WTC11 (cell line): ENCODE measurements at regions not wholly inside any gene's neighbourhood (a gene's known extent, or its start where the extent isn't known, plus 50 kb on each side); places are given as distances from the start of the nearest gene placed in this dataset.
A peak's percentile ranks its signal among the peaks of the same experiment; 100 is the strongest.
"Not testable (repeated sequence)": the region's sequence is repeated elsewhere in the genome, so short reads cannot be mapped to it uniquely, and the experiment has no call there.

Source experiments
- ATAC-seq: fragments of 200-7000 bp; cut with Tn5 transposase; 2 replicates; pipeline ENCODE4 v1.10.0; 2021; ENCODE audit warnings: mild to moderate bottlenecking, moderate library complexity
- CTCF ChIA-PET: fragments of 300-600 bp; sonication (Branson Sonifier 250); formaldehyde crosslinking; loops from one replicate; lab custom pipeline; 2021; ENCODE audit warnings: antibody characterized with exemption; lab: Charles Lee
- POLR2A ChIA-PET: fragments of 350-600 bp; sonication (Branson Sonifier 250); formaldehyde crosslinking; loops from one replicate; lab custom pipeline; 2021; ENCODE audit warnings: antibody characterized with exemption; lab: Charles Lee
- DNase-seq: peaks from one replicate; pipeline ENCODE4 v3.0.0; 2021; ENCODE audit warnings: low spot score
- H3K27ac Mint-ChIP-seq: 2 replicates; pipeline ENCODE4 v1.8.0; 2021; ENCODE audit warnings: mixed read lengths
- H3K27me3 Mint-ChIP-seq: 2 replicates; pipeline ENCODE4 v1.8.0; 2021; ENCODE audit warnings: low read depth, mild to moderate bottlenecking, moderate library complexity, mixed read lengths
- H3K36me3 Mint-ChIP-seq: 2 replicates; pipeline ENCODE4 v1.8.0; 2021; ENCODE audit warnings: mixed read lengths
- H3K4me1 Mint-ChIP-seq: 2 replicates; pipeline ENCODE4 v1.8.0; 2022; ENCODE audit warnings: mixed read lengths
- H3K4me3 Mint-ChIP-seq: 2 replicates; pipeline ENCODE4 v1.8.0; 2021; ENCODE audit warnings: mild to moderate bottlenecking, moderate library complexity, mixed read lengths
- H3K9me3 Mint-ChIP-seq: 2 replicates; pipeline ENCODE4 v1.8.0; 2021; ENCODE audit warnings: mixed read lengths
- EMX1 ChIP-seq: fragments of 250-450 bp; sonication (Bioruptor Pico); IDR thresholded peaks from 2 replicates; pipeline ENCODE4 v1.8.0; 2021; ENCODE audit warnings: mild to moderate bottlenecking
- FOXK1 ChIP-seq: sonication (generic); formaldehyde crosslinking; IDR thresholded peaks from 2 replicates; pipeline ENCODE4 v1.8.0; 2022; ENCODE audit warnings: mild to moderate bottlenecking, moderate library complexity, missing genetic modification reagents
- FOXP4 ChIP-seq: sonication (generic); formaldehyde crosslinking; IDR thresholded peaks from 2 replicates; pipeline ENCODE4 v1.8.0; 2022; ENCODE audit warnings: mild to moderate bottlenecking, missing genetic modification reagents
- GABPB1 ChIP-seq: sonication (generic); formaldehyde crosslinking; IDR thresholded peaks from 2 replicates; pipeline ENCODE4 v1.8.1; 2023; ENCODE audit warnings: mild to moderate bottlenecking, missing genetic modification reagents
- GTF2I ChIP-seq: fragments of 250-450 bp; sonication (Bioruptor Pico); conservative IDR thresholded peaks from 2 replicates; pipeline ENCODE4 v1.4.0; 2021; ENCODE audit warnings: mild to moderate bottlenecking
- JUN ChIP-seq: sonication (generic); formaldehyde crosslinking; IDR thresholded peaks from 2 replicates; pipeline ENCODE4 v1.8.0; 2023; ENCODE audit warnings: mild to moderate bottlenecking, missing genetic modification reagents
- NFATC4 ChIP-seq: fragments of 250-450 bp; sonication (Bioruptor Pico); IDR thresholded peaks from 2 replicates; pipeline ENCODE4 v1.9.0; 2021; ENCODE audit warnings: mild to moderate bottlenecking
- NR2C2 ChIP-seq: sonication (generic); formaldehyde crosslinking; IDR thresholded peaks from 2 replicates; pipeline ENCODE4 v1.8.0; 2022; ENCODE audit warnings: mild to moderate bottlenecking, missing genetic modification reagents
- OVOL2 ChIP-seq: fragments of 250-450 bp; sonication (Bioruptor Pico); IDR thresholded peaks from 2 replicates; pipeline ENCODE4 v1.9.0; 2021; ENCODE audit warnings: mild to moderate bottlenecking, borderline replicate concordance
- PREB ChIP-seq: sonication (generic); formaldehyde crosslinking; IDR thresholded peaks from 2 replicates; pipeline ENCODE4 v1.8.1; 2022; ENCODE audit warnings: mild to moderate bottlenecking, missing genetic modification reagents, moderate library complexity, borderline replicate concordance
- RELA ChIP-seq: sonication (generic); formaldehyde crosslinking; IDR thresholded peaks from 2 replicates; pipeline ENCODE4 v1.8.1; 2022; ENCODE audit warnings: missing genetic modification reagents, mild to moderate bottlenecking, borderline replicate concordance
- TEAD1 ChIP-seq: sonication (generic); formaldehyde crosslinking; IDR thresholded peaks from 2 replicates; pipeline ENCODE4 v1.8.0; 2022; ENCODE audit warnings: mild to moderate bottlenecking, missing genetic modification reagents
- ZMAT4 ChIP-seq: fragments of 250-450 bp; sonication (Bioruptor Pico); IDR thresholded peaks from 2 replicates; pipeline ENCODE4 v1.9.0; 2021; ENCODE audit warnings: mild to moderate bottlenecking
- ZNF219 ChIP-seq: sonication (generic); formaldehyde crosslinking; IDR thresholded peaks from 2 replicates; pipeline ENCODE4 v1.8.0; 2023; ENCODE audit warnings: missing genetic modification reagents, mild to moderate bottlenecking, borderline replicate concordance
- ZNF396 ChIP-seq: fragments of 250-450 bp; sonication (Bioruptor Pico); IDR thresholded peaks from 2 replicates; pipeline ENCODE4 v1.8.0; 2021; ENCODE audit warnings: mild to moderate bottlenecking, moderate library complexity, borderline replicate concordance
- ZNF532 ChIP-seq: fragments of 250-450 bp; sonication (Bioruptor Pico); IDR thresholded peaks from 2 replicates; pipeline ENCODE4 v1.9.0; 2021; ENCODE audit warnings: mild to moderate bottlenecking, borderline replicate concordance
- ZNF671 ChIP-seq: fragments of 250-450 bp; sonication (Bioruptor Pico); IDR thresholded peaks from 2 replicates; pipeline ENCODE4 v1.8.0; 2021; ENCODE audit warnings: mild to moderate bottlenecking

- Mint-ChIP-seq H3K36me3 (peaks cover 15% of the 10 kb centered on the region), H3K9me3 (peaks cover 45% of the 10 kb centered on the region), H3K27me3 (no peaks in the 10 kb centered on the region), H3K27ac (no peak overlapping the region), H3K4me1 (peaks cover 8% of the 10 kb centered on the region; the same call in 1 of the 2 replicates)
- POLR2A ChIA-PET: no interaction called here
- DNase-seq (no peak), ATAC-seq (no peak)
- TF ChIP-seq TEAD1 (CRISPR knock-in tag) (no peak), FOXK1 (CRISPR knock-in tag) (no peak)
- TF ChIP-seq, all 79 proteins: peak for 0
- CTCF ChIA-PET: no interaction called here
- H3K4me3 Mint-ChIP-seq: no peak overlapping the region
These were observed 149.6 kb upstream of the DDIT4L start for GRCh38 chr4:100339870-100340269.

- H3K27ac Mint-ChIP-seq, ATAC-seq, H3K4me1 Mint-ChIP-seq, H3K27me3 Mint-ChIP-seq, CTCF ChIA-PET, DNase-seq, H3K4me3 Mint-ChIP-seq, POLR2A ChIA-PET: not testable (repeated sequence)
- Mint-ChIP-seq H3K36me3 (peaks cover 32% of the 10 kb centered on the region), H3K9me3 (peaks cover 80% of the 10 kb centered on the region)
These were observed 143.2 kb upstream of the DDIT4L start for GRCh38 chr4:100333491-100333890.

GRCh38 chr4:100317032-100317864, 127.0 kb upstream of the DDIT4L start:
- Mint-ChIP-seq H3K27ac (no peak overlapping the region), H3K4me3 (no peak overlapping the region), H3K4me1 (peaks cover 10% of the 10 kb centered on the region), H3K9me3 (peaks cover 3% of the 10 kb centered on the region; the same call in 1 of the 2 replicates), H3K27me3 (no peaks in the 10 kb centered on the region)
- POLR2A ChIA-PET: no interaction called here
- CTCF ChIA-PET: no interaction called here
- DNase-seq (no peak), ATAC-seq (no peak)
- no peak for TF ChIP-seq ZNF396
- TF ChIP-seq EMX1: no peak
- no peak for TF ChIP-seq OVOL2
- TF ChIP-seq, all 79 proteins: peak for 0
- no peaks in the 10 kb centered on the region for H3K36me3 Mint-ChIP-seq

- Mint-ChIP-seq H3K9me3 (no peaks in the 10 kb centered on the region), H3K27me3 (no peaks in the 10 kb centered on the region), H3K4me3 (no peak overlapping the region), H3K4me1 (peaks cover 22% of the 10 kb centered on the region), H3K27ac (peak overlapping the region; percentile 7; the same call in 1 of the 2 replicates), H3K36me3 (no peaks in the 10 kb centered on the region)
- POLR2A ChIA-PET: no interaction called here
- TF ChIP-seq NFATC4 (CRISPR knock-in tag) (no peak), RELA (no peak)
- peak; percentile 67; the same call in 1 of the 2 replicates for ATAC-seq
- DNase-seq: no peak
- CTCF ChIA-PET: interaction anchor here (1.0 to 1.3 kb wide), 2 partner anchors 218 to 220 kb away, joined by 3 to 4 read pairs; no protein-coding TSS in a partner anchor
These were observed 123.8 kb upstream of the DDIT4L start for GRCh38 chr4:100314057-100314456.

GRCh38 chr4:100312615-100313350, 122.5 kb upstream of the DDIT4L start:
- Mint-ChIP-seq H3K36me3 (no peaks in the 10 kb centered on the region), H3K27me3 (no peaks in the 10 kb centered on the region), H3K4me1 (peaks cover 34% of the 10 kb centered on the region), H3K4me3 (no peak overlapping the region), H3K9me3 (no peaks in the 10 kb centered on the region), H3K27ac (no peak overlapping the region)
- CTCF ChIA-PET: no interaction called here
- DNase-seq (no peak), ATAC-seq (no peak)
- POLR2A ChIA-PET: no interaction called here
- TF ChIP-seq JUN: no peak
- no peak for TF ChIP-seq FOXP4
- TF ChIP-seq ZNF219 (CRISPR knock-in tag): no peak
- no peak for TF ChIP-seq ZNF532 (CRISPR knock-in tag)
- no peak for TF ChIP-seq ZMAT4
- TF ChIP-seq GABPB1: no peak
- no peak for TF ChIP-seq ZNF671 (CRISPR knock-in tag)
- no peak for TF ChIP-seq GTF2I
- TF ChIP-seq RELA: no peak
- no peak for TF ChIP-seq PREB (CRISPR knock-in tag)
- TF ChIP-seq NR2C2 (CRISPR knock-in tag): no peak
- no peak for TF ChIP-seq FOXK1 (CRISPR knock-in tag)
